KOPT-K1 (cell line): ENCODE measurements at regions not wholly inside any gene's neighbourhood (a gene's known extent, or its start where the extent isn't known, plus 50 kb on each side); places are given as distances from the start of the nearest gene placed in this dataset.

ENCODE experiments used
- H3K27ac ChIP-seq: fragments of 200-600 bp; sonication (generic); 2 replicates; pipeline ENCODE4 v1.5.1; 2016; ENCODE audit warnings: antibody characterized with exemption, mild to moderate bottlenecking, low read depth, low read length; ENCODE audit not compliant: poor library complexity, severe bottlenecking
- H3K36me3 ChIP-seq: fragments of 200-600 bp; sonication (generic); 2 replicates; pipeline ENCODE4 v1.5.1; 2017; ENCODE audit warnings: antibody characterized with exemption, mild to moderate bottlenecking, low read length, moderate library complexity; ENCODE audit not compliant: insufficient read depth
- H3K9me3 ChIP-seq: fragments of 200-600 bp; sonication (generic); 2 replicates; pipeline ENCODE4 v1.5.1; 2017; ENCODE audit warnings: antibody characterized with exemption, low read length, mild to moderate bottlenecking; ENCODE audit not compliant: insufficient read depth, poor library complexity, severe bottlenecking

DNA sequence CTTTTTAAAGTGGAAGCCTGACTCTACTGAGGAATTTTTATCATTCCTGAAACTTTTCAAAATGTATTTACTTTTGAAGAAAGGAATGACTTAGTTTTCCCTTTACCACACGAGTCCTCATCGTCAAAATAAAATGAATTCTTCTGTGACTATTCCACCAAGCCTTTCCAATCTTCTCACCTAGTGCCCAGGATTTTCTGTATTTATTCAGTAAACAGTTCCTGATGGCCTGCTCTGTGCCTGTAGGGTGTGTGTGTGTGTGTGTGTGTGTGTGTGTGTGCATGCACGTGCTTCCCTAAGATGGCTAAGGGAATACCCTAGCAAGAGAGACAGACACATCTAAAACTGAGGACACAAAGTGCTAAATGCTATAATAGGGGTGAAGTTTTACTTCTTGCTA, 395.0 kb upstream of the USP24 start:
- peaks cover 12% of the 10 kb centered on the region for H3K9me3 ChIP-seq
- H3K36me3 ChIP-seq: no peaks in the 10 kb centered on the region
- no peak overlapping the region for H3K27ac ChIP-seq

DNA sequence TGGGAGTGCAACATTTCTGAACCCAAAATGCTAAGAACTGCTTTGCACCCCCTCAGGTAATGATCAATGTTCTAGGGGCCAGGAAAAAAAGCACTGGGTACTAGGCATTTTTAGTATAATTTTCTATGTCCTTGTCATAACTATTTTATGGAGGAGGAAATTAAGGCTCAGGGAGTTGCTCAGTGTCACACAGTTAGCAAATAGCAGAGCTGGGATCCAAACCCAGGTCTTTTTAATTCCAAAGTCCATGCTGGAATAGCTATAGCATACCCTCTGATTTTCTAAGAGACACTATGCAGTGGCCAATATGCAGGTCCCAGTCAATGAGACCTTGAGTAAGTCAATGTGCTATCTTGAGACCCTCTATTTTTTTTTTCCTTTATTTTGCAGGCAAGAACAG, 394.5 kb upstream of the USP24 start:
- H3K36me3 ChIP-seq: no peaks in the 10 kb centered on the region
- no peak overlapping the region for H3K27ac ChIP-seq
- peaks cover 12% of the 10 kb centered on the region for H3K9me3 ChIP-seq

GRCh38 chr1:55605155-55605554, 390.0 kb upstream of the USP24 start:
- Histone ChIP-seq H3K36me3 (no peaks in the 10 kb centered on the region), H3K27ac (no peak overlapping the region), H3K9me3 (peaks cover 12% of the 10 kb centered on the region)

GRCh38 chr1:55604749-55605148, 389.6 kb upstream of the USP24 start:
- no peaks in the 10 kb centered on the region for H3K36me3 ChIP-seq
- H3K27ac ChIP-seq: no peak overlapping the region
- peaks cover 12% of the 10 kb centered on the region for H3K9me3 ChIP-seq

- no peak overlapping the region for H3K27ac ChIP-seq
- H3K36me3 ChIP-seq: no peaks in the 10 kb centered on the region
- H3K9me3 ChIP-seq: peaks cover 12% of the 10 kb centered on the region
Observed at GRCh38 chr1:55604179-55604578, 389.0 kb upstream of the USP24 start.

DNA sequence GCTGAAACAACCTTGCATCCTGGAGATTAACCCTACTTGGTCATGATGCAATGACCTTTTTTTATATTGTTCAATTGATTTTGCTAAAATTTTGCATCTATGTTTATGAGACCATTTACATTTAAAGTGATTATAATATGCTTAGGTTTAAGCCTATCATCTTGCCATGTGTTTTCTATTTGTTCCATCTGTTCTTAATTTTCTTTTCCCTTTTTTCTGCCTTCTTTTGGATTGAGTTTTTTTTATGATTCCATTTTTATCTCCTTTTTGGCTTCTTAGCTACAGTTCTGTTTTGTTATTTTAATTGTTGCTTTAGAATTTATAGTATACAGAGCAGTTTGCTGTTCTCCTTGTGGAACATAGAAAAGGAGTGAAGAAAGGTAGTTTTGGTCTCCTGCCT, 385.1 kb upstream of the USP24 start:
- Histone ChIP-seq H3K9me3 (no peaks in the 10 kb centered on the region), H3K36me3 (no peaks in the 10 kb centered on the region), H3K27ac (no peak overlapping the region)

GRCh38 chr1:55597910-55598309, 382.7 kb upstream of the USP24 start:
- H3K36me3 ChIP-seq: no peaks in the 10 kb centered on the region
- H3K9me3 ChIP-seq: no peaks in the 10 kb centered on the region
- no peak overlapping the region for H3K27ac ChIP-seq

DNA sequence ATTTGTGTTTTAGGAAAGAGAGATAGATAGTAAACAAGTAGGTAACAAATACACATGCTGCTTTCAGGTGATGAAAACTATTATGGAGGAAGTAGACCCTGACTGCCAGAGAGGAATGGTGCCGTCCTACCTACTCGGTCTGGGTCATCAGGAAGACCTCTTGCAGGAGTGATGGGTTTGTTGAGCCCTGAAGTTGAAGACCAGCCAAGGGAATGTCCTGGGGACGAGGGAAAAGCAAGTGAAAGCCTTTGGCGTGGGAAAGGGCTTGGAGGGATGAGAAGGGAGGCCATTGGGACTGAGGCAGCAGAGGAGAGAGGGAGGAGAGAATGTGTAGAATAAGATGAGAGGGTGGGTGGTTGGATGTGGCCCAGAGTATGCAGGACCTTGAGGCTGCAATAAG, 379.5 kb upstream of the USP24 start:
- Histone ChIP-seq H3K36me3 (no peaks in the 10 kb centered on the region), H3K27ac (no peak overlapping the region), H3K9me3 (no peaks in the 10 kb centered on the region)

DNA sequence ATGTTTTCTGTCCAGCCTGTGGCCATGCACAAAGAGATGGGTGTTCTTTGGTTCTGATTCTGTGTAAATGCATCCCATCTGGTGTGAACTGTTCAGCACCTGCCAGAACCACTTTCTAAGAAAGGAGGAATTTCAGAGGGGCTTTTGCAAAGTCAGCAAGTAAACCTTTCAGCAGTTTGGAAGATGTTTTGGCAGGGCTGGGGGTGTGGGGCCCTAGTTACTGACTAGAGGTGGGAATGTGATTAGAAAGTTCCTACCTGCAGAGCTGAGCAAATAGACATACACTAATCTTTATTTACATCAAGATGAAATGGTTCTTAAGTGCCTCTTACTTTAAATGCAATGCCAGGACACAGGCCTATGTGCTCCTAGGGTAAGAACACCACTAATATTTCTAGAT, 378.1 kb upstream of the USP24 start:
- H3K9me3 ChIP-seq: no peaks in the 10 kb centered on the region
- no peaks in the 10 kb centered on the region for H3K36me3 ChIP-seq
- H3K27ac ChIP-seq: no peak overlapping the region

- Histone ChIP-seq H3K36me3 (no peaks in the 10 kb centered on the region), H3K27ac (no peak overlapping the region), H3K9me3 (no peaks in the 10 kb centered on the region)
Observed at GRCh38 chr1:55592122-55592521, 377.0 kb upstream of the USP24 start.

DNA sequence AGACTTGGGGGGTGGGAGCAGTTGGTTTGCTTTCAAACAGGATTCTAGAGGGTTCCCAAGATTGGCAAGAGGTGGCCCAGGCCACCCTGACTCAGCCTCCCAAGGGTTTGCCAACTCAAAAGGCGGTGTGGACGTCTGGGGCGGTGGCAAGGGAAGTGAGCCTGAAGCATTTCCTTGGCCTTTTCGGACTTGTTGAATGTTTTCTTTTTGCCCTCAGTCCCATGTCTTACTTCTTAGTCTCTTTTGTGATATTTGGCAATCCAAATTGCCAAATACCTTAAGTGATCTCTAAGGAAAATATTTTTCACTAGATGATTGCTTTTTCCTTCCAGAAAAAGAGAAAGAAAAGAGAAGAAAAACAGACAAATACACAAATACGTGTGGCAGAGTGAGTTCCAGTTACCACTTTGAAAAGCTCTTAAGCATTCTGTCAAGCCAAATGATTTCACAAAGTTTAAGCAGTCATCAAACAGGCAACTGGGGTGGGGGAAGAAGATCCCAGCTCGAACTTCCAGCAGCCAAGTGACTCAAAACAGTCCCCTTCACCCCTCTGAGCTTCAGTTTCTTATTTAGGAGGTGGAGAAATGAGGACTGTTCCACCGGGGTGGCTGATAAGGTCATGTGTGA, 374.6 kb upstream of the USP24 start:
- Histone ChIP-seq H3K9me3 (no peaks in the 10 kb centered on the region), H3K27ac (no peak overlapping the region), H3K36me3 (no peaks in the 10 kb centered on the region)

DNA sequence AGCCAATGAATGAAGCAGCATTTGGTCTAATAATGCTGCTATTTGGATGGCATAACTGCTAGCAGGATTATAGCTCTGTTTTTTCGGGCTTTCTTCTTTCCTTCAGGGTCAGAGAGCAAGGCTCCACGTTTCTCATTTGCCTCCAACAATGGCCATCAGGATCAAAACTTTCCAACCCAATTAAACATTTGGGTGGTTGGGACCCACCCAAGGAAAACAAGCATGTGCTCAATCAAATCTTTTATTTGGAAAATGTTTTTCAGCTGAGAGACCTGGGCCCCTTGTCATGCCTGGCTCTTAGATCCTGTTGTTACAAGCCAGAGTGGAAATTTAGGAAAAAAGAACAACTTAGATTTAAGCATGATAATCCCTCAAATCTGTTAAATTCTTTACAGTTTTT, 373.1 kb upstream of the USP24 start:
- Histone ChIP-seq H3K36me3 (no peaks in the 10 kb centered on the region), H3K27ac (no peak overlapping the region), H3K9me3 (no peaks in the 10 kb centered on the region)

DNA sequence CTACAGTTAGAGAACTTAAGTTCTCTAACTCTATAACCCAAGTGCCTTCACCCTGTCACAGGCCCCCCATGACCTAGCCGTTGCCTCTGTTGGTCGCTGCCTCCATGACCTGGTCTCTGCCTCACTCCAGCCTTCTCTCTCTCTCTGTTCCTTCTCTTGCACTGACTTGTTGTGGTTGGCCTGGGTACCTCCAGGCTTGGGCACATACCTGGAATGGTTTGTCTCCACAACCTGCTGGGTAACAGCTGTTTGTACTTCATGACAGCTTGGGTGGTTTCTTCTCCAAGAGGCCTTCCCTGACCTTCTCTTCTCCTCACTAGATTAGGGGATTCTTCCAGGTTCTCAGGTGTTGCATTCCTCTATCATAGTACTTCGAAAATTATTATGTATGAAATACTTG, 371.6 kb upstream of the USP24 start:
- H3K36me3 ChIP-seq: no peaks in the 10 kb centered on the region
- no peaks in the 10 kb centered on the region for H3K9me3 ChIP-seq
- H3K27ac ChIP-seq: no peak overlapping the region

DNA sequence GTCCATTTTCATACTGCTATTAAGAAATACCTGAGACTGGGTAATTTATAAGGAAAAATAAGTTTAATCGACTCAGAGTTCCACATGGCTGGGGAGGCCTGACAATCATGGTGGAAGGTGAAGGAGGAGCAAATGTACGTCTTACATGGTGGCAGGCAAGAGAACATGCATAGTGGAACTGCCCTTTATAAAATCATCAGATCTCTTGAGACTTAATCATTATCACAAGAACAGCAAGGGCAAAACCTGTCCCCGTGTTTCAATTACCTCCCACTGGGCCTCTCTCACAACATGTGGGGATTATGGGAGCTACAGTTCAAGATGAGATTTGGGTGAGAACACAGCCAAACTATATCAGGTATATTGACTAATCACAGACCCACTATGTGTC, 370.2 kb upstream of the USP24 start:
- H3K9me3 ChIP-seq: no peaks in the 10 kb centered on the region

GRCh38 chr1:55584526-55585401, 369.6 kb upstream of the USP24 start:
- Histone ChIP-seq H3K27ac (no peak overlapping the region), H3K9me3 (no peaks in the 10 kb centered on the region), H3K36me3 (no peaks in the 10 kb centered on the region)

More for the DNA sequence above, 370.2 kb upstream of the USP24 start:
- Histone ChIP-seq H3K36me3 (no peaks in the 10 kb centered on the region), H3K27ac (no peak overlapping the region)

GRCh38 chr1:55582084-55582483, 366.9 kb upstream of the USP24 start:
- H3K36me3 ChIP-seq: no peaks in the 10 kb centered on the region
- H3K9me3 ChIP-seq: no peaks in the 10 kb centered on the region
- no peak overlapping the region for H3K27ac ChIP-seq
